WTC11 (cell line): ENCODE measurements at regions not wholly inside any gene's neighbourhood (a gene's known extent, or its start where the extent isn't known, plus 50 kb on each side); places are given as distances from the start of the nearest gene placed in this dataset.
A peak's percentile ranks its signal among the peaks of the same experiment; 100 is the strongest.

ENCODE experiments used
- ATAC-seq: fragments of 200-7000 bp; cut with Tn5 transposase; 2 replicates; pipeline ENCODE4 v1.10.0; 2021; ENCODE audit warnings: mild to moderate bottlenecking, moderate library complexity
- CTCF ChIA-PET: fragments of 300-600 bp; sonication (Branson Sonifier 250); formaldehyde crosslinking; loops from one replicate; lab custom pipeline; 2021; ENCODE audit warnings: antibody characterized with exemption; lab: Charles Lee
- POLR2A ChIA-PET: fragments of 350-600 bp; sonication (Branson Sonifier 250); formaldehyde crosslinking; loops from one replicate; lab custom pipeline; 2021; ENCODE audit warnings: antibody characterized with exemption; lab: Charles Lee
- DNase-seq: peaks from one replicate; pipeline ENCODE4 v3.0.0; 2021; ENCODE audit warnings: low spot score
- H3K27ac Mint-ChIP-seq: 2 replicates; pipeline ENCODE4 v1.8.0; 2021; ENCODE audit warnings: mixed read lengths
- H3K27me3 Mint-ChIP-seq: 2 replicates; pipeline ENCODE4 v1.8.0; 2021; ENCODE audit warnings: low read depth, mild to moderate bottlenecking, moderate library complexity, mixed read lengths
- H3K36me3 Mint-ChIP-seq: 2 replicates; pipeline ENCODE4 v1.8.0; 2021; ENCODE audit warnings: mixed read lengths
- H3K4me1 Mint-ChIP-seq: 2 replicates; pipeline ENCODE4 v1.8.0; 2022; ENCODE audit warnings: mixed read lengths
- H3K4me3 Mint-ChIP-seq: 2 replicates; pipeline ENCODE4 v1.8.0; 2021; ENCODE audit warnings: mild to moderate bottlenecking, moderate library complexity, mixed read lengths
- H3K9me3 Mint-ChIP-seq: 2 replicates; pipeline ENCODE4 v1.8.0; 2021; ENCODE audit warnings: mixed read lengths
- ARID4B ChIP-seq: sonication (generic); formaldehyde crosslinking; IDR thresholded peaks from 2 replicates; pipeline ENCODE4 v1.8.0; 2023; ENCODE audit warnings: missing genetic modification reagents, mild to moderate bottlenecking, borderline replicate concordance
- ATF6 ChIP-seq: sonication (generic); formaldehyde crosslinking; IDR thresholded peaks from 2 replicates; pipeline ENCODE4 v1.8.1; 2023; ENCODE audit warnings: mild to moderate bottlenecking, missing genetic modification reagents
- CBFB ChIP-seq: sonication (generic); formaldehyde crosslinking; IDR thresholded peaks from 2 replicates; pipeline ENCODE4 v1.8.1; 2022; ENCODE audit warnings: mild to moderate bottlenecking, low read depth, missing genetic modification reagents
- CDX4 ChIP-seq: fragments of 250-450 bp; sonication (Bioruptor Pico); IDR thresholded peaks from 2 replicates; pipeline ENCODE4 v1.9.0; 2021; ENCODE audit warnings: moderate library complexity, mild to moderate bottlenecking, inconsistent platforms, borderline replicate concordance
- FOXJ3 ChIP-seq: sonication (generic); formaldehyde crosslinking; IDR thresholded peaks from 2 replicates; pipeline ENCODE4 v1.9.0; 2021; ENCODE audit warnings: missing genetic modification reagents, mild to moderate bottlenecking, borderline replicate concordance
- IRF1 ChIP-seq: sonication (generic); formaldehyde crosslinking; IDR thresholded peaks from 2 replicates; pipeline ENCODE4 v1.8.0; 2023; ENCODE audit warnings: missing genetic modification reagents
- NR2C2 ChIP-seq: sonication (generic); formaldehyde crosslinking; IDR thresholded peaks from 2 replicates; pipeline ENCODE4 v1.8.0; 2022; ENCODE audit warnings: mild to moderate bottlenecking, missing genetic modification reagents
- SOX15 ChIP-seq: fragments of 250-450 bp; sonication (Bioruptor Pico); IDR thresholded peaks from 2 replicates; pipeline ENCODE4 v1.9.0; 2021; ENCODE audit warnings: mild to moderate bottlenecking
- SP1 ChIP-seq: sonication (generic); formaldehyde crosslinking; conservative IDR thresholded peaks from 2 replicates; pipeline ENCODE4 v1.8.1; 2022; ENCODE audit warnings: missing genetic modification reagents
- TCF7 ChIP-seq: sonication (generic); formaldehyde crosslinking; IDR thresholded peaks from 2 replicates; pipeline ENCODE4 v1.8.0; 2022; ENCODE audit warnings: mild to moderate bottlenecking, low read depth, missing genetic modification reagents, moderate library complexity
- USF2 ChIP-seq: sonication (generic); formaldehyde crosslinking; IDR thresholded peaks from 2 replicates; pipeline ENCODE4 v1.8.1; 2023; ENCODE audit warnings: mild to moderate bottlenecking, missing genetic modification reagents, moderate library complexity
- ZNF219 ChIP-seq: sonication (generic); formaldehyde crosslinking; IDR thresholded peaks from 2 replicates; pipeline ENCODE4 v1.8.0; 2023; ENCODE audit warnings: missing genetic modification reagents, mild to moderate bottlenecking, borderline replicate concordance
- TF ChIP-seq, protein P1 (sequence below): fragments of 200-600 bp; IDR thresholded peaks from 2 replicates; pipeline ENCODE4 v1.8.0; 2022; ENCODE audit warnings: antibody characterized with exemption
- TF ChIP-seq, protein P2 (sequence below): sonication (generic); formaldehyde crosslinking; IDR thresholded peaks from 2 replicates; pipeline ENCODE4 v1.8.1; 2022; ENCODE audit warnings: missing genetic modification reagents, borderline replicate concordance

DNA sequence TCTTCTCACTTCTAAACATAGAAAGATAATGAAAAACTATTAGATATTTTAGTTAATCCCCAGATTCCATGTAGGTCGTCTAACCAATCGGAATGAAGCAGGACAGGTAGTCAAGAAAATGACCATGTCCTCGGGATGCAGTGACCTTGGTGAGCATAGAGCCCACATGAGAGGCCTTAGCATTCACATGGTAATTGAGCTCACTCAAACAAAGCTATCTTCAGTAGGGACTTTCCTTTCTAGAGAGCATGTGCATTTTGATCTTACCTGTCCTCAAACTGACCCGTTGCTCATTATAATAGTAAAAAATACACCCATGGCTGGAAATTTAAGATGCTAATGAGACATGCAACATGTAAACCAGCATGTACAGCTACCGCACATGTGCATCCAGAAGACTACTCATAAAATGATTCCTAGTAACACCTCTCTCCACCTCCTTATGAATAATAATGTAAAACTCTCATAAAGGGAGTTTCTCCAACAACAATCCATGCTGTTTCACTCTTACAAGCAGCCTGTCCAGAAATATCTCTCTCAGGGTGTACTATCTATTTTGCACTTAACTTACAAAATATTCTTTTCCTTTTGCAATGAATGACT lies 274.0 kb upstream of the CDH9 start (continued):
- TF ChIP-seq USF2 (CRISPR knock-in tag) (no peak), SOX15 (CRISPR knock-in tag) (no peak), CBFB (no peak), FOXJ3 (CRISPR knock-in tag) (no peak), CDX4 (CRISPR knock-in tag) (no peak), NR2C2 (no peak), ARID4B (CRISPR knock-in tag) (no peak), IRF1 (CRISPR knock-in tag) (no peak)
- TF ChIP-seq, protein P1, sequence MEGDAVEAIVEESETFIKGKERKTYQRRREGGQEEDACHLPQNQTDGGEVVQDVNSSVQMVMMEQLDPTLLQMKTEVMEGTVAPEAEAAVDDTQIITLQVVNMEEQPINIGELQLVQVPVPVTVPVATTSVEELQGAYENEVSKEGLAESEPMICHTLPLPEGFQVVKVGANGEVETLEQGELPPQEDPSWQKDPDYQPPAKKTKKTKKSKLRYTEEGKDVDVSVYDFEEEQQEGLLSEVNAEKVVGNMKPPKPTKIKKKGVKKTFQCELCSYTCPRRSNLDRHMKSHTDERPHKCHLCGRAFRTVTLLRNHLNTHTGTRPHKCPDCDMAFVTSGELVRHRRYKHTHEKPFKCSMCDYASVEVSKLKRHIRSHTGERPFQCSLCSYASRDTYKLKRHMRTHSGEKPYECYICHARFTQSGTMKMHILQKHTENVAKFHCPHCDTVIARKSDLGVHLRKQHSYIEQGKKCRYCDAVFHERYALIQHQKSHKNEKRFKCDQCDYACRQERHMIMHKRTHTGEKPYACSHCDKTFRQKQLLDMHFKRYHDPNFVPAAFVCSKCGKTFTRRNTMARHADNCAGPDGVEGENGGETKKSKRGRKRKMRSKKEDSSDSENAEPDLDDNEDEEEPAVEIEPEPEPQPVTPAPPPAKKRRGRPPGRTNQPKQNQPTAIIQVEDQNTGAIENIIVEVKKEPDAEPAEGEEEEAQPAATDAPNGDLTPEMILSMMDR = no peak
- TF ChIP-seq, protein P2, sequence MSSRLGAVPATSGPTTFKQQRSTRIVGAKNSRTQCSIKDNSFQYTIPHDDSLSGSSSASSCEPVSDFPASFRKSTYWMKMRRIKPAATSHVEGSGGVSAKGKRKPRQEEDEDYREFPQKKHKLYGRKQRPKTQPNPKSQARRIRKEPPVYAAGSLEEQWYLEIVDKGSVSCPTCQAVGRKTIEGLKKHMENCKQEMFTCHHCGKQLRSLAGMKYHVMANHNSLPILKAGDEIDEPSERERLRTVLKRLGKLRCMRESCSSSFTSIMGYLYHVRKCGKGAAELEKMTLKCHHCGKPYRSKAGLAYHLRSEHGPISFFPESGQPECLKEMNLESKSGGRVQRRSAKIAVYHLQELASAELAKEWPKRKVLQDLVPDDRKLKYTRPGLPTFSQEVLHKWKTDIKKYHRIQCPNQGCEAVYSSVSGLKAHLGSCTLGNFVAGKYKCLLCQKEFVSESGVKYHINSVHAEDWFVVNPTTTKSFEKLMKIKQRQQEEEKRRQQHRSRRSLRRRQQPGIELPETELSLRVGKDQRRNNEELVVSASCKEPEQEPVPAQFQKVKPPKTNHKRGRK (CRISPR knock-in tag) = no peak

- CTCF ChIA-PET = no interaction called here
- H3K9me3 Mint-ChIP-seq = peaks cover 16% of the 10 kb centered on the region
- peaks cover 50% of the 10 kb centered on the region for H3K4me1 Mint-ChIP-seq
- no peak for TF ChIP-seq SP1 (CRISPR knock-in tag)
- TF ChIP-seq TCF7 = no peak
- no peak for TF ChIP-seq ZNF219
- no peak for TF ChIP-seq ATF6 (CRISPR knock-in tag)
- TF ChIP-seq, all 79 proteins: peak for 0
- POLR2A ChIA-PET = no interaction called here
- DNase-seq (no peak), ATAC-seq (no peak; the same call in 1 of the 2 replicates)
- H3K27me3 Mint-ChIP-seq = no peaks in the 10 kb centered on the region
- 0 out of 2 replicates have a peak overlapping the region, but pooled peaks have one; percentile 67 for H3K27ac Mint-ChIP-seq
- no peaks in the 10 kb centered on the region; the same call in 1 of the 2 replicates for H3K36me3 Mint-ChIP-seq
- no peak overlapping the region for H3K4me3 Mint-ChIP-seq
Measured at GRCh38 chr5:27311544-27311943, 273.2 kb upstream of the CDH9 start.
